ENCODE measurements at regions not wholly inside any gene's neighbourhood (a gene's known extent, or its start where the extent isn't known, plus 50 kb on each side); places are given as distances from the start of the nearest gene placed in this dataset.

DNA sequence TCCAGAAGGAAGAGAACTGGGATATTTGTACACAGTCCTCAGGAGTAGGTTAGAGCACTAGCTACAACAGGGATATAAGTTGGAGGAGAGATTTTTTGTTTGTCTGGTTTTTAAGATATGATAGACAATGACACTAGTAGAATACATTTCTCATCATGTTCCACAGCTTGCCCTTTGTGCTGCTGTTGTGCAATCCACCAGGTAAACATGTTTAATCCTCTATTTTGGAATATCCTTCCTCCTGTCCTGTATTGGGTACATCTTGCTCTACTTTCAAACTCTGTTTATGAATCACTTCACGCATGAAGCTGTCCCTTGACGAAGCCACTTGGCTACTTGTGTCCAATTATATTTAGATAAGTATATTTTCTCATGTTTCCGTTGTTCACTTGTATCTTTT is 153.6 kb upstream of the TENT5A start:
- no peak for DNase-seq (ENCODE audit: low read depth)
- TF ChIP-seq, protein P1, sequence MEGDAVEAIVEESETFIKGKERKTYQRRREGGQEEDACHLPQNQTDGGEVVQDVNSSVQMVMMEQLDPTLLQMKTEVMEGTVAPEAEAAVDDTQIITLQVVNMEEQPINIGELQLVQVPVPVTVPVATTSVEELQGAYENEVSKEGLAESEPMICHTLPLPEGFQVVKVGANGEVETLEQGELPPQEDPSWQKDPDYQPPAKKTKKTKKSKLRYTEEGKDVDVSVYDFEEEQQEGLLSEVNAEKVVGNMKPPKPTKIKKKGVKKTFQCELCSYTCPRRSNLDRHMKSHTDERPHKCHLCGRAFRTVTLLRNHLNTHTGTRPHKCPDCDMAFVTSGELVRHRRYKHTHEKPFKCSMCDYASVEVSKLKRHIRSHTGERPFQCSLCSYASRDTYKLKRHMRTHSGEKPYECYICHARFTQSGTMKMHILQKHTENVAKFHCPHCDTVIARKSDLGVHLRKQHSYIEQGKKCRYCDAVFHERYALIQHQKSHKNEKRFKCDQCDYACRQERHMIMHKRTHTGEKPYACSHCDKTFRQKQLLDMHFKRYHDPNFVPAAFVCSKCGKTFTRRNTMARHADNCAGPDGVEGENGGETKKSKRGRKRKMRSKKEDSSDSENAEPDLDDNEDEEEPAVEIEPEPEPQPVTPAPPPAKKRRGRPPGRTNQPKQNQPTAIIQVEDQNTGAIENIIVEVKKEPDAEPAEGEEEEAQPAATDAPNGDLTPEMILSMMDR (IDR thresholded peaks at IDR 0.05; ENCODE audit: insufficient read depth, low read length, poor library complexity, severe bottlenecking), result no peak
- Histone ChIP-seq H3K36me3 (ENCODE audit: control insufficient read depth, insufficient read depth, low read length) (no peaks in the 10 kb centered on the region), H3K27me3 (ENCODE audit: control insufficient read depth, insufficient read depth, low read length) (no peaks in the 10 kb centered on the region), H3K4me3 (ENCODE audit: low read depth, low read length) (no peak overlapping the region)

GRCh38 chr6:81901551-81901966 is 149.1 kb upstream of the TENT5A start:
- no peaks in the 10 kb centered on the region for H3K36me3 ChIP-seq (ENCODE audit: control insufficient read depth, insufficient read depth, low read length)
- TF ChIP-seq, protein P1 (IDR thresholded peaks at IDR 0.05; ENCODE audit: insufficient read depth, low read length, poor library complexity, severe bottlenecking), result no peak
- no peak overlapping the region for H3K4me3 ChIP-seq (ENCODE audit: low read depth, low read length)
- no peaks in the 10 kb centered on the region for H3K27me3 ChIP-seq (ENCODE audit: control insufficient read depth, insufficient read depth, low read length)
- DNase-seq (ENCODE audit: low read depth), result no peak

DNA sequence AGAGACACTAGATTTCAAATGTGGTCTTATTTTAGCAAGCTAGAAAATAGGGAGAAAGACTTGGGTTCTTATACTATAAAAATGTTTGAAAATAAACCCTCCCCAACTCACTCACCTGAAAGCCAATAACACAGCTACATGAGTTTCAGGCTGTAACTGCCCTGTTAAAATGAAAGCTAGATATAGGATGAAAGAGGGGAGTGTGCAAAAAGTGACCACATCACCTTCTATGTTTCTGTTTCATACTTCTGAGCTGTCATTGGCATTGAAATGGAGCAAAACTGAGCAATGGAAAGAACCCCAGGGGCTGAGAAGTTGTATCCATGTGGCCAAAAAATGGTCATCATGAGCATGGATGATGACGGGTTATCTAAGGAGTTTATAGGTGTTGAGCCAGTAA is 148.1 kb upstream of the TENT5A start:
- TF ChIP-seq, protein P1 (IDR thresholded peaks at IDR 0.05; ENCODE audit: insufficient read depth, low read length, poor library complexity, severe bottlenecking), result no peak
- no peak for DNase-seq (ENCODE audit: low read depth)

DNA sequence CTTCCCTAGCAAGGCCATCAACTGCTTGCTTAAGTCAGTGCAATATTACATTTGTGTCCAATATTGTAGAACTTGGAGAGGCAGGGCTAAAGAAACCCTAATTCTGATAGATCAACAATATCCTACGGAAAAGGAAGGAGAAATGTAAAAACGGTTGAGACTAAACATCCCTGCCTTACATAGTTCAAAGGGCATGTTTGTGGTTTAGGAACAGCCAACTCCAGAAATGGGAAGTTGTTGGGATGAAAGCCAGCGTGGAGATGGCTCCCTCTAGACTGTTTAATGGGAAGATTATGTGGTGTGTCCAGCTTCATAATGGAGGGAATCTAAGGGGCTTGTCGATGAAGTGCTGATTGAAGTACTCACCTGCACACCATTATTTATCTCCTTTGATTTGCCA is 145.3 kb upstream of the TENT5A start:
- Histone ChIP-seq H3K36me3 (ENCODE audit: control insufficient read depth, insufficient read depth, low read length) (no peaks in the 10 kb centered on the region), H3K4me3 (ENCODE audit: low read depth, low read length) (no peak overlapping the region), H3K27me3 (ENCODE audit: control insufficient read depth, insufficient read depth, low read length) (no peaks in the 10 kb centered on the region)
- TF ChIP-seq, protein P1 (IDR thresholded peaks at IDR 0.05; ENCODE audit: insufficient read depth, low read length, poor library complexity, severe bottlenecking), result no peak
- DNase-seq (ENCODE audit: low read depth), result no peak

More for the DNA sequence above, 148.1 kb upstream of the TENT5A start:
- no peak overlapping the region for H3K4me3 ChIP-seq (ENCODE audit: low read depth, low read length)
- no peaks in the 10 kb centered on the region for H3K27me3 ChIP-seq (ENCODE audit: control insufficient read depth, insufficient read depth, low read length)
- H3K36me3 ChIP-seq (ENCODE audit: control insufficient read depth, insufficient read depth, low read length), result no peaks in the 10 kb centered on the region

- Histone ChIP-seq H3K27me3 (ENCODE audit: control insufficient read depth, insufficient read depth, low read length) (no peaks in the 10 kb centered on the region), H3K36me3 (ENCODE audit: control insufficient read depth, insufficient read depth, low read length) (no peaks in the 10 kb centered on the region), H3K4me3 (ENCODE audit: low read depth, low read length) (no peak overlapping the region)
- TF ChIP-seq, protein P1 (IDR thresholded peaks at IDR 0.05; ENCODE audit: insufficient read depth, low read length, poor library complexity, severe bottlenecking), result no peak
- DNase-seq (ENCODE audit: low read depth), result no peak
Observed at GRCh38 chr6:81896525-81897503, 144.3 kb upstream of the TENT5A start.
